WTC11 (cell line): ENCODE measurements at regions not wholly inside any gene's neighbourhood (a gene's known extent, or its start where the extent isn't known, plus 50 kb on each side); places are given as distances from the start of the nearest gene placed in this dataset.

Experiments
- ATAC-seq: fragments of 200-7000 bp; cut with Tn5 transposase; 2 replicates; pipeline ENCODE4 v1.10.0; 2021; ENCODE audit warnings: mild to moderate bottlenecking, moderate library complexity
- CTCF ChIA-PET: fragments of 300-600 bp; sonication (Branson Sonifier 250); formaldehyde crosslinking; loops from one replicate; lab custom pipeline; 2021; ENCODE audit warnings: antibody characterized with exemption; lab: Charles Lee
- POLR2A ChIA-PET: fragments of 350-600 bp; sonication (Branson Sonifier 250); formaldehyde crosslinking; loops from one replicate; lab custom pipeline; 2021; ENCODE audit warnings: antibody characterized with exemption; lab: Charles Lee
- DNase-seq: peaks from one replicate; pipeline ENCODE4 v3.0.0; 2021; ENCODE audit warnings: low spot score
- H3K27ac Mint-ChIP-seq: 2 replicates; pipeline ENCODE4 v1.8.0; 2021; ENCODE audit warnings: mixed read lengths
- H3K27me3 Mint-ChIP-seq: 2 replicates; pipeline ENCODE4 v1.8.0; 2021; ENCODE audit warnings: low read depth, mild to moderate bottlenecking, moderate library complexity, mixed read lengths
- H3K36me3 Mint-ChIP-seq: 2 replicates; pipeline ENCODE4 v1.8.0; 2021; ENCODE audit warnings: mixed read lengths
- H3K4me1 Mint-ChIP-seq: 2 replicates; pipeline ENCODE4 v1.8.0; 2022; ENCODE audit warnings: mixed read lengths
- H3K4me3 Mint-ChIP-seq: 2 replicates; pipeline ENCODE4 v1.8.0; 2021; ENCODE audit warnings: mild to moderate bottlenecking, moderate library complexity, mixed read lengths
- H3K9me3 Mint-ChIP-seq: 2 replicates; pipeline ENCODE4 v1.8.0; 2021; ENCODE audit warnings: mixed read lengths
- AFF4 ChIP-seq: sonication (generic); formaldehyde crosslinking; IDR thresholded peaks from 2 replicates; pipeline ENCODE4 v1.8.1; 2023; ENCODE audit warnings: mild to moderate bottlenecking, missing genetic modification reagents, borderline replicate concordance
- ESRRA ChIP-seq: sonication (generic); formaldehyde crosslinking; IDR thresholded peaks from 2 replicates; pipeline ENCODE4 v1.8.1; 2022; ENCODE audit warnings: mild to moderate bottlenecking, missing genetic modification reagents, borderline replicate concordance
- FOXK1 ChIP-seq: sonication (generic); formaldehyde crosslinking; IDR thresholded peaks from 2 replicates; pipeline ENCODE4 v1.8.0; 2022; ENCODE audit warnings: mild to moderate bottlenecking, moderate library complexity, missing genetic modification reagents
- GTF2I ChIP-seq: fragments of 250-450 bp; sonication (Bioruptor Pico); conservative IDR thresholded peaks from 2 replicates; pipeline ENCODE4 v1.4.0; 2021; ENCODE audit warnings: mild to moderate bottlenecking
- JUN ChIP-seq: sonication (generic); formaldehyde crosslinking; IDR thresholded peaks from 2 replicates; pipeline ENCODE4 v1.8.0; 2023; ENCODE audit warnings: mild to moderate bottlenecking, missing genetic modification reagents
- NR2C2 ChIP-seq: sonication (generic); formaldehyde crosslinking; IDR thresholded peaks from 2 replicates; pipeline ENCODE4 v1.8.0; 2022; ENCODE audit warnings: mild to moderate bottlenecking, missing genetic modification reagents
- NR3C1 ChIP-seq: sonication (generic); formaldehyde crosslinking; conservative IDR thresholded peaks from 2 replicates; pipeline ENCODE4 v1.8.1; 2023; ENCODE audit warnings: low read depth, mild to moderate bottlenecking, missing genetic modification reagents
- PRRX2 ChIP-seq: fragments of 250-450 bp; sonication (Bioruptor Pico); IDR thresholded peaks from 2 replicates; pipeline ENCODE4 v1.8.0; 2021; ENCODE audit warnings: mild to moderate bottlenecking
- SMAD3 ChIP-seq: sonication (generic); formaldehyde crosslinking; IDR thresholded peaks from 2 replicates; pipeline ENCODE4 v1.8.0; 2022; ENCODE audit warnings: missing genetic modification reagents, mild to moderate bottlenecking, borderline replicate concordance
- ZNF416 ChIP-seq: fragments of 250-450 bp; sonication (Bioruptor Pico); IDR thresholded peaks from 2 replicates; pipeline ENCODE4 v1.9.0; 2021; ENCODE audit warnings: mild to moderate bottlenecking, inconsistent platforms
- ZNF423 ChIP-seq: fragments of 250-450 bp; sonication (Bioruptor Pico); IDR thresholded peaks from 2 replicates; pipeline ENCODE4 v2.1.2; 2022; ENCODE audit warnings: mild to moderate bottlenecking, moderate library complexity
- ZNF512 ChIP-seq: sonication (generic); formaldehyde crosslinking; IDR thresholded peaks from 2 replicates; pipeline ENCODE4 v1.8.1; 2022; ENCODE audit warnings: missing genetic modification reagents, borderline replicate concordance
- TF ChIP-seq, protein P1 (sequence below): sonication (generic); formaldehyde crosslinking; IDR thresholded peaks from 2 replicates; pipeline ENCODE4 v1.8.0; 2023; ENCODE audit warnings: missing genetic modification reagents
- TF ChIP-seq, protein P2 (sequence below): fragments of 250-450 bp; sonication (Bioruptor Pico); IDR thresholded peaks from 2 replicates; pipeline ENCODE4 v1.9.0; 2021; ENCODE audit warnings: mild to moderate bottlenecking
- TF ChIP-seq, protein P3 (sequence below): sonication (generic); formaldehyde crosslinking; IDR thresholded peaks from 2 replicates; pipeline ENCODE4 v1.8.1; 2022; ENCODE audit warnings: low read depth, missing genetic modification reagents, borderline replicate concordance

DNA sequence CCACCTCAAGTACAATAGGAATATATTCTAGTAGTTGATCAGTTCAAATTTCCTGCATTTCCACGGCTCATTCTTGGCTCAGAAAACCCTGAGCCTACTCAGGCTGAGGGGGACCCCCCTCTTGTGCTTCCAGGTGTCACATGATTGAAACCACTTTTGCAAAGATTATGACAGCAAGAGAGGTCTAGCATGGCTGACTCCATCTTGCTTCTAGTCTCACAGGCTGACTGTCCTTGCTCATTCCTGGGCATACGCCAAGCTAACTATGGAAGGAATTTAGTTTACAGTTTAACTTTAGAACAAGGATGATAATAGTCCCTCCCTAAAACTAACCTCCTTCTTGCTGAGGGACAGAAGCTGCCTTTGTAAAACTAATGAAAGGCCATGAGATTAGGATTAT lies 154.1 kb downstream of the SNX18 start (continued):
- TF ChIP-seq, protein P1, sequence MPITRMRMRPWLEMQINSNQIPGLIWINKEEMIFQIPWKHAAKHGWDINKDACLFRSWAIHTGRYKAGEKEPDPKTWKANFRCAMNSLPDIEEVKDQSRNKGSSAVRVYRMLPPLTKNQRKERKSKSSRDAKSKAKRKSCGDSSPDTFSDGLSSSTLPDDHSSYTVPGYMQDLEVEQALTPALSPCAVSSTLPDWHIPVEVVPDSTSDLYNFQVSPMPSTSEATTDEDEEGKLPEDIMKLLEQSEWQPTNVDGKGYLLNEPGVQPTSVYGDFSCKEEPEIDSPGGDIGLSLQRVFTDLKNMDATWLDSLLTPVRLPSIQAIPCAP (CRISPR knock-in tag), result no peak
- TF ChIP-seq, all 79 proteins: peak for 0

DNA sequence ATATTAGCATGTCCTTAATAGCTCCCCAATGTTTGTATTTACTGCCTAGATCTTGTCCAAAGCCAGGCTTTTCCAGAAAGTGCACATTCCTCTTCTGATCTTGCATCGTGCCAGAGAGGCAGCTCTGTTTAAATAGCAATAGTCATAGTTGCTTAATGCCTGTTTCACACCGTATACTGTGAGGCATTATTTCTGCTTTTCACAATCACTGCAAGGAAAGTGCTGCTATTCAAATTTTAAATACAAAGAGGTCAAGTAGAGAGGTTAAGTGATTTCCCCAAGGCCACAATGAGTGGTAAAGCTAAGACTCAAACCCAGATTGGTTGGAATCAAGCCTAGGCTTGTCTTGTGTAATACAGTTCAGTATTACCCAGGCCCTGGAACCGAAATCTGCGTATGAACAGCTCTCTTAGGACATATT lies 153.6 kb downstream of the SNX18 start:
- CTCF ChIA-PET, result no interaction called here
- POLR2A ChIA-PET, result no interaction called here
- Mint-ChIP-seq H3K27ac (no peak overlapping the region), H3K4me1 (no peaks in the 10 kb centered on the region), H3K27me3 (no peaks in the 10 kb centered on the region; the same call in 1 of the 2 replicates), H3K9me3 (peaks cover 82% of the 10 kb centered on the region), H3K4me3 (no peak overlapping the region), H3K36me3 (peaks cover 26% of the 10 kb centered on the region)
- ATAC-seq (no peak), DNase-seq (no peak)
- TF ChIP-seq ZNF512 (CRISPR knock-in tag) (no peak), AFF4 (CRISPR knock-in tag) (no peak)
- TF ChIP-seq, protein P2, sequence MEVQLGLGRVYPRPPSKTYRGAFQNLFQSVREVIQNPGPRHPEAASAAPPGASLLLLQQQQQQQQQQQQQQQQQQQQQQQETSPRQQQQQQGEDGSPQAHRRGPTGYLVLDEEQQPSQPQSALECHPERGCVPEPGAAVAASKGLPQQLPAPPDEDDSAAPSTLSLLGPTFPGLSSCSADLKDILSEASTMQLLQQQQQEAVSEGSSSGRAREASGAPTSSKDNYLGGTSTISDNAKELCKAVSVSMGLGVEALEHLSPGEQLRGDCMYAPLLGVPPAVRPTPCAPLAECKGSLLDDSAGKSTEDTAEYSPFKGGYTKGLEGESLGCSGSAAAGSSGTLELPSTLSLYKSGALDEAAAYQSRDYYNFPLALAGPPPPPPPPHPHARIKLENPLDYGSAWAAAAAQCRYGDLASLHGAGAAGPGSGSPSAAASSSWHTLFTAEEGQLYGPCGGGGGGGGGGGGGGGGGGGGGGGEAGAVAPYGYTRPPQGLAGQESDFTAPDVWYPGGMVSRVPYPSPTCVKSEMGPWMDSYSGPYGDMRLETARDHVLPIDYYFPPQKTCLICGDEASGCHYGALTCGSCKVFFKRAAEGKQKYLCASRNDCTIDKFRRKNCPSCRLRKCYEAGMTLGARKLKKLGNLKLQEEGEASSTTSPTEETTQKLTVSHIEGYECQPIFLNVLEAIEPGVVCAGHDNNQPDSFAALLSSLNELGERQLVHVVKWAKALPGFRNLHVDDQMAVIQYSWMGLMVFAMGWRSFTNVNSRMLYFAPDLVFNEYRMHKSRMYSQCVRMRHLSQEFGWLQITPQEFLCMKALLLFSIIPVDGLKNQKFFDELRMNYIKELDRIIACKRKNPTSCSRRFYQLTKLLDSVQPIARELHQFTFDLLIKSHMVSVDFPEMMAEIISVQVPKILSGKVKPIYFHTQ (CRISPR knock-in tag), result no peak

DNA sequence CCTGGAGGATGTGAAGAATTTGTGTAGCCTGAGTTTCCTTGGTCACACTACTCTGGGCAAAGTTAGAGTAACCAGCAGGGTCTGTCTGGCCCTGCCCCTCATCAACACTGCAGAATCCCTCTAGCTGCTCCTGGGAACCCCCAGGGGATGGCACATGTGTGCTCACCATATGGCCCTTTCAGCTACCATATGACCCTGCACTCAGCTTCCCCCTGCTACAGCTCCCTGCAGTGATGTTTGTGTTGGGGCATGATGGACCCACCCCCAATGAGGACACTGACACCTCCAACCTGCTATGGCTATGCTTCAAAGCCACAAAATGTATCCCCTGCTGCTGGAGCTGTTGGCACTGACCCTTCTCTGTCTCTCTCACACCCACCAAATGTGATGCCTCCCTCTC lies 152.7 kb downstream of the SNX18 start:
- no peak overlapping the region for H3K4me3 Mint-ChIP-seq
- no peak for TF ChIP-seq NR3C1
- TF ChIP-seq, protein P3, sequence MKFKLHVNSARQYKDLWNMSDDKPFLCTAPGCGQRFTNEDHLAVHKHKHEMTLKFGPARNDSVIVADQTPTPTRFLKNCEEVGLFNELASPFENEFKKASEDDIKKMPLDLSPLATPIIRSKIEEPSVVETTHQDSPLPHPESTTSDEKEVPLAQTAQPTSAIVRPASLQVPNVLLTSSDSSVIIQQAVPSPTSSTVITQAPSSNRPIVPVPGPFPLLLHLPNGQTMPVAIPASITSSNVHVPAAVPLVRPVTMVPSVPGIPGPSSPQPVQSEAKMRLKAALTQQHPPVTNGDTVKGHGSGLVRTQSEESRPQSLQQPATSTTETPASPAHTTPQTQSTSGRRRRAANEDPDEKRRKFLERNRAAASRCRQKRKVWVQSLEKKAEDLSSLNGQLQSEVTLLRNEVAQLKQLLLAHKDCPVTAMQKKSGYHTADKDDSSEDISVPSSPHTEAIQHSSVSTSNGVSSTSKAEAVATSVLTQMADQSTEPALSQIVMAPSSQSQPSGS (CRISPR knock-in tag), result no peak
- TF ChIP-seq JUN (CRISPR knock-in tag), result no peak
- TF ChIP-seq FOXK1 (CRISPR knock-in tag), result no peak
- no peak for TF ChIP-seq PRRX2 (CRISPR knock-in tag)
- no peak for TF ChIP-seq NR2C2 (CRISPR knock-in tag)
- TF ChIP-seq GTF2I (CRISPR knock-in tag), result no peak
- TF ChIP-seq SMAD3, result no peak
- TF ChIP-seq ZNF416 (CRISPR knock-in tag), result no peak
- no peak for TF ChIP-seq ESRRA (CRISPR knock-in tag)
- no peak for TF ChIP-seq ZNF423 (CRISPR knock-in tag)

More for the DNA sequence above, 152.7 kb downstream of the SNX18 start:
- ATAC-seq (no peak), DNase-seq (no peak)
- no peak overlapping the region for H3K27ac Mint-ChIP-seq
- no peaks in the 10 kb centered on the region; the same call in 1 of the 2 replicates for H3K27me3 Mint-ChIP-seq
- no peaks in the 10 kb centered on the region for H3K4me1 Mint-ChIP-seq
- peaks cover 26% of the 10 kb centered on the region for H3K36me3 Mint-ChIP-seq
- CTCF ChIA-PET, result no interaction called here
- POLR2A ChIA-PET, result no interaction called here
- H3K9me3 Mint-ChIP-seq, result peaks cover 82% of the 10 kb centered on the region
